AG09319 (cell line): ENCODE measurements at regions not wholly inside any gene's neighbourhood (a gene's known extent, or its start where the extent isn't known, plus 50 kb on each side); places are given as distances from the start of the nearest gene placed in this dataset.
"Not testable (repeated sequence)": the region's sequence is repeated elsewhere in the genome, so short reads cannot be mapped to it uniquely, and the experiment has no call there.

ENCODE experiments used
- DNase-seq: peaks from one replicate; pipeline ENCODE4 v3.0.0-alpha.2; 2010; ENCODE audit warnings: low read depth; ENCODE audit errors: extremely low read depth
- TF ChIP-seq, protein P1 (sequence below): IDR thresholded peaks from 2 replicates; pipeline ENCODE4 v1.5.1; 2011; ENCODE audit warnings: low read depth, mild to moderate bottlenecking, inconsistent platforms, low read length, moderate library complexity

DNA sequence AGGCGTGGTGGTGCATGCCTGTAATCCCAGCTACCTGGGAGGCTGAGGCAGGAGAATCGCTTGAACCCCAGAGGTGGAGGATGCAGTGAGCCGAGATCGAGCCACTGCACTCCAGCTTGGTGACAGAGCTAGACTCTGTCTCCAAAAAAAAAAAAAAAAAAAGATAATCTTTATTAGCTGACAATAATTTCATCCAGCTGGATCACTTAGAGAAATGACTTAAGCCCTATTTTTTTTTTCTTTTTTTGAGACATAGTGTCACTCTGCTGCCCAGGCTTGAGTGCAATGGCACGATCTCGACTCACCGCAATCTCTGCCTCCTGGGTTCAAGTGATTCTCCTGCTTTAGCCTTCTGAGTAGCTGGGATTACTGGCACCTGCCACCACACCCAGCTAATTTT is 51.6 kb upstream of the MAP4K4 start:
- not testable (repeated sequence) for DNase-seq

DNA sequence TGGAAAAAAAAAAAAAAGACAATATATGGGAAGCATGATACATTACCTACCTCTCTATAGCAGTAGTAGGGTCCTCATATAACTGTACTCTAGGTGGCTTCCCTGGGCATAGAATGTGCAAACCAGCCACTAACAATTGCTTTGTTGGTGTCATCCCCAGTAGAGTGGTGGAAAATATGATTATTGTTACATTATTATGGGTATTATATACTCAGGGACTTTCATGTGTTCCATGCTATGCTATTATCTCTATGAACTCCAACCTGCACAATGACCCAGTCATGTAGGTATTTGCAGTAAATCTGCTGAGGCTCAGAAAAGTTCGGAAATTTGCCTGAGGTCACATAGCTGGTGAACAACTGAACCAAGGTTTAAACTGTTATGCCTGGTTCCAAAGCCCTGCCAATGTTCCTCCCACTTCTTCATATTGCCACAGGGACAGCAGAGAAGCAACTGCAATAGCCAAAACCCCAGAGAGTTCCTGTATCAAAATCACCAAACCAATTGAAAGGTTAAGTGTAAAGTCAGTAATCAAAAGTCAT is 52.6 kb upstream of the MAP4K4 start:
- no peak for DNase-seq
- TF ChIP-seq, protein P1, sequence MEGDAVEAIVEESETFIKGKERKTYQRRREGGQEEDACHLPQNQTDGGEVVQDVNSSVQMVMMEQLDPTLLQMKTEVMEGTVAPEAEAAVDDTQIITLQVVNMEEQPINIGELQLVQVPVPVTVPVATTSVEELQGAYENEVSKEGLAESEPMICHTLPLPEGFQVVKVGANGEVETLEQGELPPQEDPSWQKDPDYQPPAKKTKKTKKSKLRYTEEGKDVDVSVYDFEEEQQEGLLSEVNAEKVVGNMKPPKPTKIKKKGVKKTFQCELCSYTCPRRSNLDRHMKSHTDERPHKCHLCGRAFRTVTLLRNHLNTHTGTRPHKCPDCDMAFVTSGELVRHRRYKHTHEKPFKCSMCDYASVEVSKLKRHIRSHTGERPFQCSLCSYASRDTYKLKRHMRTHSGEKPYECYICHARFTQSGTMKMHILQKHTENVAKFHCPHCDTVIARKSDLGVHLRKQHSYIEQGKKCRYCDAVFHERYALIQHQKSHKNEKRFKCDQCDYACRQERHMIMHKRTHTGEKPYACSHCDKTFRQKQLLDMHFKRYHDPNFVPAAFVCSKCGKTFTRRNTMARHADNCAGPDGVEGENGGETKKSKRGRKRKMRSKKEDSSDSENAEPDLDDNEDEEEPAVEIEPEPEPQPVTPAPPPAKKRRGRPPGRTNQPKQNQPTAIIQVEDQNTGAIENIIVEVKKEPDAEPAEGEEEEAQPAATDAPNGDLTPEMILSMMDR, result no peak

DNA sequence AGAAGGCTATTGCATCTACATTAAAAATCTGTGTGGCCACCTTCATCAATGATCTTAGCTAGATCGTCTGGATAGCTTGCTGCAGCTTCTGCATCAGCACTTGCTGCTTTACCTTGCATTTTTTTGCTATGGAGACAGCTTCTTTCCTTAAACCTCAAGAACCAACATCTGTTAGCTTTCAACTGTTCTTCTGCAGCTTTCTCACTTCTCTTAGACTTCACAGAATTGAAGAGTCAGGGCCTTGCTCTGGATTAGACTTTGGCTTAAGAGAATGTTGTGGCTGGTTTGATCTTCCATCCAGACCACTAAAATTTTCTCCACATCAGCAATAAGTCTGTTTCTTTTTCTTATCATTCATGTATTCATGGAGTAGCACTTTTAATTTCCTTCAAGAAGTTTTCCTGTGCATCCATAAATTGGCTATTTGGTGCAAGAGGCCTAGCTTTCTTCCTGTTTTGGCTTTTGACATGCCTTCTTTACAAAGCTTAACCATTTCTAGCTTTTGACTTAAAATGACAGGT is 54.4 kb upstream of the MAP4K4 start:
- no peak for DNase-seq
- TF ChIP-seq, protein P1, result no peak

DNA sequence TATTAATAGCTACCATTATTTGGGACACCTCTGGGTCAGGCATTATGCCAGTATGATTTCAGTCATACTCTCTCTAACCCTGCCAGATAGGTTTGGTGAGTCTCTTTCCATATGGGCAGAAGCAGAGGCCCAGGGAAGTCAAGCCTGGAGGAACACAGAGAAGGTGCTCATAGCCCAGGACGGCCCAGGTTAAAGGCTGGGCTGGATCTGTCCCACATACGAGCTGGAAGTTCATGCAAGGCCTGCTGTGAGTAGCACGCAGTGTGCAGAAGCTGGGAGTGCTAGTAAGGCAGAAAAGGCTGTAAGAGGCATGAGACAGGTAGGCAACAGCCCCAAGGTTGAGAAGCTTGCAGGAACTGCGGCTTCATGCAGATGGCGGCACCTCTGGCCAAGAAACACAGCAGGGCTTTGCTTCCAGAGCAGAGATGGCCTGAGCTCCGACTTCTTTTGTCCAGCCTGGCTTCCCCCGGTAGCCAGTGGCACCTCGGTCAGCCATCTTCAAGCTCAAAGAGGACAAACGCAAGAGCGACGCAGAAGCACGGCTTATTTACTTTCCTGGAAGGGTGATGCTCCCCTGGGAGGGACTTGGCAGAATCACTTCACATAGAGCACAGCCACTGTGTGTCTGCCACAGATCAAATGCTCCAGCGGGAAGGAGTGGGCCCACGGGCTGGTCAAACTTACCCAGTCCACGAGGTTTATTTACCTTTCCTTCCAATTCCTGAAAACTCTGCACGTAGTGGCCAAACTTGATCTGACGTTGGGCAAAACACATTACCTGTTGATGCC is 58.5 kb upstream of the MAP4K4 start:
- TF ChIP-seq, protein P1, result no peak
- DNase-seq, result no peak

DNA sequence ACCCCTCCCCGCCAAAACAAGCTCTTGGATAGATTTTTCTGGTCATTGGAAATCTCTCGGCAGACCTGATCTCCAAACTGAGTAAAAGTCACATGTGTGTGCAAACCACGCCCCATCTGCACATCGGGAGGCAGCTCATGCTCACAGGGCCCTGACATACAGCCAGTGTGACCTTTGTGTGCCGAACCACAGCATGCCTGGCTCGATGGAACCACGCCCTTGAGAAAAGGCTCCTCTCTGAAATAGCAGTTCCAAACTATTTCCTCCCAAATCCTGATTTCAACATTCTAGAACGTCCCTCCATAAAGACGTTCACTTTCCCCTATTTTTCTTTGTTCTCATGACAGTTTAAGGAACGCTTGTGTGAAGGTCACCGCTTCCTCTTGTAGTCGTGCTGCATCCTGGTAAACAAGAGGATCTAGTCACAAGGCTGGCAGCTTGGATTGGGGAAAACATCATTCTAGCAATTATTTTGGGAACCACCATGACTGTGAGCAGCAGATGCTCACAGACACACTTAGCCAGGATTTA is 59.3 kb upstream of the MAP4K4 start:
- TF ChIP-seq, protein P1, result no peak

DNA sequence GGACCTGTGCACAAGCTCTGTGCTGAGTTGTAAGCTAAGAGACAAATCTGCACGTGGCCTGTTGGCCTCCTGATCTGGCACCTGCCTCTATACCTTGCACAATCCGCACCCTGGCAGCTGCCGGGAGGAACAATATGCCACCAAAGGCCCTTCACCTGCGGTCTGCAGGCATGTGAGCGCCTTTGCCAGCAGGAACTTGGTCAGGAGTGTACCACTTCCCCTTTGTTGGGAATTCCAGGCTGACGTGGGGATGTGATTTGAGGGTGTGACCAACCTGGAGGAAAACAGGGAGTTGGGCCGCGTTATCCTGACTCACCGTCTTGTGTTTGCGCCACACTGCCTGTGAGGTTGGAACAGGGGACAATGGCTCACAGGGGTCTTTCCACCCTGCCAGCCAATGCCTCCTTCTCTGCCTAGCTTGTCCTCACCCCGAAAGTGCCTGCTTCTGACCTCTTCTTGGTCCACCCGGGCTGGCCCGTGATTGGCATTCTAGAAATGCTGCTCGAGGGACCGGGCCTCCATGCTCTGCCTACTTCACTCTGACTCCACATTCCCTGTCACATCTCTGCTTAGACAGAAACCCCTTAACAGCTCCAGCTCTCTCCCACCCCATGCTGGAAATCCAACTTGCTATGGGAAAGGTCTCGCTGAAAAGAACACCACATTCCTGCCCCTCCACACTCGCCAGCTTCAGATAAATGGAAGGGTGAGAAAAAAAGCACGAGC is 67.1 kb upstream of the MAP4K4 start:
- TF ChIP-seq, protein P1, result no peak
- DNase-seq, result no peak

More for the DNA sequence above, 59.3 kb upstream of the MAP4K4 start:
- DNase-seq, result no peak

DNA sequence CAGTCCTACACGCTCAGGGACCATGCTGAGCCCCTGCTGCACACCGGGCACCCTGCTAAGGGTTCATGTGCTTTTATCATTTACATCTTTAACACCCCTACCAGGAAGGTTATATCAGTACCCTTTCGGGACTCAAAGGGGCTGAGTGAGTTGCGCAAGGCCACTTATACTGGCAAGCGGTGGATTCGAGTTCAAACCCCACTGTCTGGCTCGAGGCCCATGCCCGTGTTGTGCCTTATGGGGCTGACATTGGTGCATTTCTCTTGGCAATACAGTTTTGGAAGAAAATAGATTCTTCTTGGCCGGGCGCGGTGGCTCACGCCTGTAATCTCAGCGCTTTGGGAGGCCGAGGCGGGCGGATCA is 69.5 kb upstream of the MAP4K4 start:
- TF ChIP-seq, protein P1, result no peak
- no peak for DNase-seq
